Ovary (tissue), 7 donors: ENCODE measurements at regions not wholly inside any gene's neighbourhood (a gene's known extent, or its start where the extent isn't known, plus 50 kb on each side); places are given as distances from the start of the nearest gene placed in this dataset.
A peak's percentile ranks its signal among the peaks of the same experiment; 100 is the strongest.

Experiments used
- DNase-seq, 5 donors: peaks; one replicate each; pipeline ENCODE4 v3.0.0-alpha.2; 2019 to 2020
- H3K27ac ChIP-seq, 2 donors: fragments of 200-600 bp; one replicate each; pipeline versions ENCODE4 v1.5.1 to v1.8.0; 2019 to 2022
- H3K27me3 ChIP-seq: fragments of 200-600 bp; one replicate; pipeline ENCODE4 v1.8.0; 2022
- H3K36me3 ChIP-seq: fragments of 200-600 bp; sonication (generic); one replicate; pipeline ENCODE4 v1.5.1; 2019
- H3K4me1 ChIP-seq: one replicate; pipeline ENCODE4 v1.8.1; 2013; ENCODE audit warnings: mild to moderate bottlenecking, moderate library complexity; ENCODE audit not compliant: insufficient read depth
- H3K4me3 ChIP-seq: fragments of 200-600 bp; sonication (generic); one replicate; pipeline ENCODE4 v1.5.1; 2017
- H3K9me3 ChIP-seq, 2 donors: fragments of 200-600 bp in 1 of 2; sonication (generic) in 1 of 2; one replicate each; pipeline versions ENCODE4 v1.5.1 to v1.8.1; 2013 to 2019; ENCODE audit warnings: mild to moderate bottlenecking in 1 of 2, moderate library complexity in 1 of 2
- CTCF ChIP-seq, 3 donors: fragments of 450-650 bp in 2 of 3; fragments of 200-600 bp in 1 of 3; IDR thresholded peaks; one replicate each; pipeline versions ENCODE4 v1.5.1 to v1.8.0; 2016 to 2022; ENCODE audit warnings: antibody characterized with exemption in 3 of 3, mild to moderate bottlenecking in 1 of 3
- EP300 ChIP-seq: sonication (generic); formaldehyde crosslinking; IDR thresholded peaks from one replicate; pipeline ENCODE4 v1.6.1; 2017; ENCODE audit warnings: antibody characterized with exemption
- POLR2A ChIP-seq: fragments of 450-650 bp; IDR thresholded peaks from one replicate; pipeline ENCODE4 v1.6.1; 2017; ENCODE audit warnings: antibody characterized with exemption, mild to moderate bottlenecking, moderate library complexity
- WGBS, 3 donors: extraction: QIAGEN DNeasy Blood & Tissue Kit in 1 of 3; methylation state at CpG; one replicate each; pipeline versions ENCODE4 v1.1.5 to v1.1.7; 2013 to 2017; 5-methylcytosine and 5-hydroxymethylcytosine counted together
- intact Hi-C, 4 donors: fragments of 100-400 bp; cut with DNase I; formaldehyde crosslinking; loops; one replicate each; pipeline versions ENCODE4 v1.11.0 to v1.15.1; 2022 to 2023
- donor health status: DM: no; HTN: no; CAD: no; lungs with moderate emphysema.
- donor health status: DM: no; HTN: no; CAD: no.
- donor health status: Bipolar disorder and iron deficiency.
- donor health status: DM: no; HTN: no; CAD: no.
- donor health status: DM: yes; HTN: yes; CAD: no.

GRCh38 chr7:149565096-149565382, 67.4 kb upstream of the ZNF746 start:
- Histone ChIP-seq H3K27ac (no peak overlapping the region), H3K27me3 (no peaks in the 10 kb centered on the region), H3K9me3 (no peaks in the 10 kb centered on the region), H3K36me3 (no peaks in the 10 kb centered on the region), H3K4me3 (no peak overlapping the region), H3K4me1 (no peaks in the 10 kb centered on the region)
- DNase-seq, result no peak
- TF ChIP-seq CTCF (IDR thresholded peaks at IDR 0.05) (no peak), POLR2A (no peak), EP300 (no peak)
- intact Hi-C loops, result loop anchor here in 1 of 4 donors (2.0 to 5.0 kb wide), 2 partner anchors 26 to 1002 kb away; partner anchors contain the start of gene GIMAP4
- 23 to 52% (median 24%) methylated on average over 1 of the region's 1 CpG for WGBS, 3 donors

DNA sequence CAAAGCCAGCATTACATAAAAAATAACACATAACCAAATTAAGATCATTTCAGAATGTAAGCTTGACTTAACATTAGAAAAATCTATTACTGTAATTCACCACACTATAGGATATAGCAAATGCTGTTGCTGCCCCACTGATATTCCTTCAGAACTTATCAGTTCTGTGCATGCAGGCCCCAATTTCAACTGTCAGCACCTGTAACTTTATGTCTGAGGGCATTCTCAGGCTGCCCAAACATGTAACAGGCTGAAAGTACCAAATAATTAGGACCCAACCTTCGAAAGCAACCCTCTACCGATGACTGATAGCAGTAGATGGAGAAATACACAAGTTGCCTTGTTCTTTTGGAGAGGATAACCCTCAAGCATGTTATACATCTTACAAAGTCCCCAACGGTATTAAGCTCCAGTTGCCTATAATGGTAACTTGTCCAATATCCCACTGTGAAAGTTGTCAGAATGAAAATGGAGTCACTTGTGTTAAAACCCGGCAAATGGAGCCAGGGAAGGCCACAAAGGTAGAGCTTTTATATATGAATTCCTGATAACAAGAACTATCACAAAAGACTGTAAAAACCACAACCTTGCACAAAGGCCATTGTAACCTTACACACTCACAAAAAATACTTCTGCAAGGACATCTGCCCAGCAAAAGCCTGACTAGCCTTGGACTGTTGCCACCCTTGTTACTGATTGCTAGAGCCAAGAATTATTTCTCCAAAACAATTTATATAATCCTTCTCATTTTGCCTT, 66.9 kb upstream of the ZNF746 start:
- Histone ChIP-seq H3K4me1 (no peaks in the 10 kb centered on the region), H3K9me3 (no peaks in the 10 kb centered on the region), H3K4me3 (no peak overlapping the region), H3K27me3 (no peaks in the 10 kb centered on the region), H3K36me3 (no peaks in the 10 kb centered on the region), H3K27ac (no peak overlapping the region)
- DNase-seq, result peak in 1 of 5 donors; percentile 34
- TF ChIP-seq POLR2A, result no peak
- no peak for TF ChIP-seq EP300
- no peak for TF ChIP-seq CTCF (IDR thresholded peaks at IDR 0.05)
- 67 to 79% (median 72%) methylated on average over 4 of the region's 4 CpGs for WGBS, 3 donors
- intact Hi-C loops, result loop anchor here in 1 of 4 donors (2.0 to 5.0 kb wide), 2 partner anchors 26 to 1003 kb away; partner anchors contain the start of gene GIMAP4

DNA sequence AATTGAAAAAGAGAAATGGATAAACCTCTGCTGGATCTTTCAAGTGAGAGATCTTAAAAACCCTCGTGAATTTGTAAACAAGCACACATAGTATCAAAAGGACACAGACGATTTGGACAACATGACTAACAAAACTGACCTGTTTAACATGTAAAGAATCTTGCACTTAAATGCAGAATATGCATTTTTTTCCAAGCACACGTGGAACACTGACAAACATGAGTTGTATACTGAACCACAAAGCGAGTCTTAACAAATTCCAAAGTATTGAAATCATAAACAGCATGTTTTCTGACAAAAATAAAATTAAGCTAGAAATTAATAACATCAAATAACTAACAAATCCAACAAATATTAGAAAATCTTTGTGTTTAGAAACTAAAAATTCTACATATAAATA, 65.0 kb upstream of the ZNF746 start:
- Histone ChIP-seq H3K4me1 (no peaks in the 10 kb centered on the region), H3K36me3 (no peaks in the 10 kb centered on the region), H3K9me3 (no peaks in the 10 kb centered on the region), H3K4me3 (no peak overlapping the region), H3K27me3 (no peaks in the 10 kb centered on the region), H3K27ac (no peak overlapping the region)
- no peak for TF ChIP-seq EP300
- no peak for DNase-seq
- intact Hi-C loops, result no loop called here
- WGBS, 3 donors, result 62 to 86% (median 69%) methylated on average over 4 of the region's 4 CpGs

DNA sequence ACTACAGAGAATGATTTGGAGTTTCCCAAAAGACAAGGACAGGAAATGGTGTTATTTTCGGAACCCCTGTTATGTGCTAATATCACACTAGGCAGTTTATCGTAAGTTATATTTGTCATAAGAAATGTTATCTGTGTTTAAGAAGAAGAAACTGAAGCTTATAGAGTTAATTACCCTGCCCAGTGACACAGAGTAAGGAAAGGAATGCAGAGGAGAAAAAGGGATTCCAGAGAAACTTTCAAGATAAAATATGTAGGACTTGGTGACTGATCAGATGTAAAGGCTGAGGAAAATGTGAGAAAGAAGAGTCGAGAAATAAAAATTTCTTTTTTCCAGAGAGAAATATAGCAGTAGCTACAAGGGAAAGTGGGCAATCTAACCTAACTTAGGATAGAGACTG, 63.5 kb upstream of the ZNF746 start:
- intact Hi-C loops, result no loop called here
- Histone ChIP-seq H3K4me3 (no peak overlapping the region), H3K27ac (no peak overlapping the region), H3K4me1 (no peaks in the 10 kb centered on the region), H3K36me3 (no peaks in the 10 kb centered on the region), H3K9me3 (no peaks in the 10 kb centered on the region), H3K27me3 (no peaks in the 10 kb centered on the region)
- DNase-seq, result no peak
- WGBS, 3 donors, result 67 to 79% (median 79%) methylated on average over 3 of the region's 3 CpGs
- TF ChIP-seq CTCF (IDR thresholded peaks at IDR 0.05), result no peak
- TF ChIP-seq EP300, result no peak
- no peak for TF ChIP-seq POLR2A

- no peaks in the 10 kb centered on the region for H3K4me1 ChIP-seq
- no peak for TF ChIP-seq EP300
- TF ChIP-seq CTCF (IDR thresholded peaks at IDR 0.05), result no peak
- TF ChIP-seq POLR2A, result no peak
- DNase-seq, result no peak
- no peaks in the 10 kb centered on the region for H3K27me3 ChIP-seq
- WGBS, 3 donors, result 91 to 96% (median 96%) methylated on average over 4 of the region's 4 CpGs
- no peak overlapping the region for H3K4me3 ChIP-seq
- intact Hi-C loops, result no loop called here
- H3K27ac ChIP-seq, result no peak overlapping the region
- no peaks in the 10 kb centered on the region for H3K36me3 ChIP-seq
- no peaks in the 10 kb centered on the region for H3K9me3 ChIP-seq
Measured at GRCh38 chr7:149559711-149560110, 62.1 kb upstream of the ZNF746 start.
